SK-N-SH (cell line): ENCODE measurements at regions not wholly inside any gene's neighbourhood (a gene's known extent, or its start where the extent isn't known, plus 50 kb on each side); places are given as distances from the start of the nearest gene placed in this dataset.

Source experiments
- CTCF ChIA-PET: fragments of 300-600, 350-600 bp; formaldehyde crosslinking; extraction: SDS; loops from one replicate; lab custom pipeline; 2021; lab: Yijun Ruan, JAX
- POLR2A ChIA-PET: fragments of 350-600 bp; sonication (Branson Sonifier 250); formaldehyde crosslinking; extraction: SDS; loops from one replicate; lab custom pipeline; 2020; ENCODE audit warnings: antibody characterized with exemption, inconsistent platforms; lab: Yijun Ruan, JAX
- DNase-seq: peaks from one replicate; pipeline ENCODE4 v3.0.0; 2012
- H2AFZ ChIP-seq: fragments of 200-600 bp; sonication (generic); 2 replicates; pipeline ENCODE4 v1.8.1; 2016; ENCODE audit warnings: antibody characterized with exemption, mild to moderate bottlenecking, low read depth
- H3F3A ChIP-seq: fragments of 200-600 bp; sonication (generic); replicated peaks from 2 replicates; pipeline ENCODE3; 2016; ENCODE audit warnings: antibody characterized with exemption, mild to moderate bottlenecking; ENCODE audit not compliant: insufficient read depth
- H3K27ac ChIP-seq, 2 experiments: fragments of 200-500 bp in 1 of 2; fragments of 200-600 bp in 1 of 2; sonication (Bioruptor generic) in 1 of 2; sonication (generic), shearing (Covaris generic) in 1 of 2; 2 replicates each; pipeline versions ENCODE4 v1.5.1 to v1.6.1; 2014 to 2016; ENCODE audit warnings: low read depth in 2 of 2, inconsistent platforms in 1 of 2, low read length in 1 of 2, mild to moderate bottlenecking in 1 of 2, mixed read lengths in 1 of 2
- H3K27me3 ChIP-seq: fragments of 200-600 bp; sonication (generic), shearing (Covaris generic); 2 replicates; pipeline ENCODE4 v1.6.1; 2016; ENCODE audit warnings: mixed run types; ENCODE audit not compliant: insufficient read depth
- H3K36me3 ChIP-seq, 2 experiments: fragments of 200-500 bp in 1 of 2; fragments of 200-600 bp in 1 of 2; sonication (Bioruptor generic) in 1 of 2; sonication (generic) in 1 of 2; replicated peaks in 1 of 2; 2 replicates each; pipeline versions ENCODE3 to v1.5.1; 2014 to 2016; ENCODE audit warnings: low read length in 1 of 2, mild to moderate bottlenecking in 1 of 2; ENCODE audit not compliant: insufficient read depth in 2 of 2, control insufficient read depth in 1 of 2
- H3K4me1 ChIP-seq, 2 experiments: fragments of 200-500 bp in 1 of 2; fragments of 200-600 bp in 1 of 2; sonication (Bioruptor generic) in 1 of 2; sonication (generic), shearing (Covaris generic) in 1 of 2; 2 replicates each; pipeline versions ENCODE4 v1.5.1 to v1.6.1; 2014 to 2016; ENCODE audit warnings: low read depth in 1 of 2, low read length in 1 of 2, mixed run types in 1 of 2; ENCODE audit not compliant: insufficient read depth in 2 of 2, control insufficient read depth in 1 of 2
- H3K4me2 ChIP-seq: fragments of 200-600 bp; sonication (generic), shearing (Covaris generic); 2 replicates; pipeline ENCODE4 v1.6.1; 2017; ENCODE audit warnings: mixed run types
- H3K4me3 ChIP-seq, 2 experiments: fragments of 200-500 bp in 1 of 2; fragments of 200-600 bp in 1 of 2; sonication (Bioruptor generic) in 1 of 2; sonication (generic), shearing (Covaris generic) in 1 of 2; 2 replicates each; pipeline versions ENCODE4 v1.5.1 to v1.8.1; 2014 to 2016; ENCODE audit warnings: low read depth in 2 of 2, inconsistent platforms in 1 of 2, low read length in 1 of 2, mild to moderate bottlenecking in 1 of 2, mixed read lengths in 1 of 2, moderate library complexity in 1 of 2
- H3K79me2 ChIP-seq: fragments of 200-600 bp; sonication (generic); 2 replicates; pipeline ENCODE4 v1.8.1; 2017; ENCODE audit warnings: mild to moderate bottlenecking; ENCODE audit not compliant: insufficient read depth
- H3K9ac ChIP-seq: fragments of 200-600 bp; sonication (generic); 2 replicates; pipeline ENCODE4 v1.6.1; 2017; ENCODE audit warnings: mixed run types
- H3K9me2 ChIP-seq: fragments of 200-600 bp; sonication (generic); 2 replicates; pipeline ENCODE4 v1.6.1; 2017; ENCODE audit warnings: mixed run types
- H3K9me3 ChIP-seq: fragments of 200-600 bp; sonication (generic); 2 replicates; pipeline ENCODE4 v1.6.1; 2017; ENCODE audit warnings: mixed run types, mild to moderate bottlenecking, moderate library complexity
- H4K20me1 ChIP-seq: fragments of 200-600 bp; sonication (generic); 2 replicates; pipeline ENCODE4 v1.6.1; 2017; ENCODE audit warnings: mild to moderate bottlenecking, mixed run types; ENCODE audit not compliant: insufficient read depth
- CHD2 ChIP-seq: fragments of 150-350 bp; IDR thresholded peaks from 2 replicates; pipeline ENCODE4 v1.6.1; 2018; ENCODE audit warnings: low read length; ENCODE audit not compliant: partially characterized antibody
- CTCF ChIP-seq: fragments of 200-600 bp; sonication (generic); IDR thresholded peaks from 2 replicates; pipeline ENCODE4 v1.6.1; 2017; ENCODE audit warnings: antibody characterized with exemption, mild to moderate bottlenecking, moderate library complexity
- ELF1 ChIP-seq: IDR thresholded peaks from 2 replicates; pipeline ENCODE4 v1.4.0; 2012
- EP300 ChIP-seq, 2 experiments: IDR thresholded peaks; 2 replicates each; pipeline versions ENCODE4 v1.4.0 to v1.6.1; 2012; ENCODE audit warnings: borderline replicate concordance in 1 of 2, low read depth in 1 of 2, low read length in 1 of 2
- FOSL2 ChIP-seq: IDR thresholded peaks from 2 replicates; pipeline ENCODE4 v1.4.0; 2012; ENCODE audit warnings: low read depth, mild to moderate bottlenecking, moderate library complexity, borderline replicate concordance
- FOXJ3 ChIP-seq: sonication (generic); formaldehyde crosslinking; IDR thresholded peaks from 2 replicates; pipeline ENCODE4 v1.5.1; 2020; ENCODE audit warnings: mild to moderate bottlenecking, missing genetic modification reagents
- GABPA ChIP-seq: IDR thresholded peaks from 2 replicates; pipeline ENCODE4 v1.4.0; 2012; ENCODE audit warnings: low read depth, mild to moderate bottlenecking
- MAX ChIP-seq: IDR thresholded peaks from 2 replicates; pipeline ENCODE4 v1.4.0; 2012; ENCODE audit warnings: low read depth
- MEF2A ChIP-seq: IDR thresholded peaks from 2 replicates; pipeline ENCODE4 v1.4.0; 2012; ENCODE audit warnings: low read depth, borderline replicate concordance
- MXI1 ChIP-seq: IDR thresholded peaks from 2 replicates; pipeline ENCODE4 v1.6.1; 2012; ENCODE audit warnings: mild to moderate bottlenecking, low read depth, low read length, improper control_type of control experiment
- NFIC ChIP-seq: IDR thresholded peaks from 2 replicates; pipeline ENCODE4 v1.4.0; 2012; ENCODE audit warnings: borderline replicate concordance
- PBX3 ChIP-seq: IDR thresholded peaks from 2 replicates; pipeline ENCODE4; 2012
- POLR2AphosphoS5 ChIP-seq: IDR thresholded peaks from 2 replicates; pipeline ENCODE4 v1.6.1; 2012; ENCODE audit warnings: low read depth, low read length
- RAD21 ChIP-seq: IDR thresholded peaks from 2 replicates; pipeline ENCODE4 v1.6.1; 2012; ENCODE audit warnings: mild to moderate bottlenecking, low read length
- RFX5 ChIP-seq: IDR thresholded peaks from 2 replicates; pipeline ENCODE4 v1.6.1; 2012; ENCODE audit warnings: mild to moderate bottlenecking, improper control_type of control experiment, low read length
- SMC3 ChIP-seq: IDR thresholded peaks from 2 replicates; pipeline ENCODE4 v1.6.1; 2012; ENCODE audit warnings: low read depth, low read length, improper control_type of control experiment
- TEAD4 ChIP-seq: IDR thresholded peaks from 2 replicates; pipeline ENCODE4 v1.4.0; 2012; ENCODE audit warnings: mild to moderate bottlenecking, borderline replicate concordance; ENCODE audit not compliant: insufficient read depth
- USF1 ChIP-seq: IDR thresholded peaks from 2 replicates; pipeline ENCODE4 v1.4.0; 2012; ENCODE audit warnings: low read depth, borderline replicate concordance
- USF2 ChIP-seq: fragments of 150-350 bp; IDR thresholded peaks from 2 replicates; pipeline ENCODE4 v1.6.1; 2017; ENCODE audit warnings: antibody characterized with exemption, low read length, low read depth, borderline replicate concordance
- YY1 ChIP-seq: IDR thresholded peaks from 2 replicates; pipeline ENCODE4 v1.4.0; 2012; ENCODE audit warnings: low read depth, mild to moderate bottlenecking
- WGBS: methylation state at CpG from one replicate; pipeline ENCODE4 v1.1.6; 2017; ENCODE audit warnings: low lambda C conversion rate; 5-methylcytosine and 5-hydroxymethylcytosine counted together

GRCh38 chr20:39745380-39745779, 783.2 kb downstream of the DHX35 start:
- no peaks in the 10 kb centered on the region for H3F3A ChIP-seq
- TF ChIP-seq MEF2A (no peak), FOXJ3 (CRISPR knock-in tag) (no peak), RAD21 (no peak), TEAD4 (no peak), POLR2AphosphoS5 (no peak), RFX5 (no peak), FOSL2 (no peak), USF1 (no peak), MAX (no peak), MXI1 (no peak), USF2 (no peak), NFIC (no peak), YY1 (no peak), ELF1 (no peak), SMC3 (no peak), PBX3 (no peak), CHD2 (no peak), CTCF (no peak), GABPA (no peak), EP300 (IDR thresholded peaks at IDR 0.05; ENCODE audit: borderline replicate concordance in 1 of 2, low read depth in 1 of 2, low read length in 1 of 2) (no peak)
- no peaks in the 10 kb centered on the region for H3K27me3 ChIP-seq
- no peak overlapping the region for H2AFZ ChIP-seq
- H3K9me2 ChIP-seq = no peaks in the 10 kb centered on the region
- H3K27ac ChIP-seq = no peak overlapping the region
- no peak overlapping the region for H3K4me3 ChIP-seq
- H4K20me1 ChIP-seq = no peaks in the 10 kb centered on the region
- ChIA-PET POLR2A (no interaction called here), CTCF (no interaction called here)
- H3K4me1 ChIP-seq = no peaks in the 10 kb centered on the region
- no peaks in the 10 kb centered on the region; the same call in 1 of the 2 replicates for H3K9me3 ChIP-seq
- 30% methylated on average over 1 of the region's 1 CpG for WGBS
- H3K9ac ChIP-seq = no peak overlapping the region
- H3K79me2 ChIP-seq = no peaks in the 10 kb centered on the region
- no peak overlapping the region for H3K4me2 ChIP-seq
- no peak for DNase-seq
- H3K36me3 ChIP-seq = no peaks in the 10 kb centered on the region
